Suprapubic skin (tissue), 4 donors: ENCODE measurements at regions not wholly inside any gene's neighbourhood (a gene's known extent, or its start where the extent isn't known, plus 50 kb on each side); places are given as distances from the start of the nearest gene placed in this dataset.

Experiments
- DNase-seq, 2 donors: peaks; one replicate each; pipeline ENCODE4 v3.0.0-alpha.2; 2019; ENCODE audit warnings: low spot score in 2 of 2
- H3K27ac ChIP-seq: fragments of 200-600 bp; sonication (generic); one replicate; pipeline ENCODE4 v1.5.1; 2019
- H3K27me3 ChIP-seq: fragments of 200-600 bp; sonication (generic); one replicate; pipeline ENCODE4 v1.5.1; 2019
- H3K36me3 ChIP-seq: fragments of 200-600 bp; sonication (generic); one replicate; pipeline ENCODE4 v1.5.1; 2019
- H3K4me1 ChIP-seq: fragments of 200-600 bp; sonication (generic); one replicate; pipeline ENCODE4 v1.5.1; 2019
- H3K4me3 ChIP-seq: fragments of 200-600 bp; sonication (generic); one replicate; pipeline ENCODE4 v1.5.1; 2019; ENCODE audit warnings: mild to moderate bottlenecking
- H3K9me3 ChIP-seq: fragments of 200-600 bp; sonication (generic); one replicate; pipeline ENCODE4 v1.5.1; 2019
- EP300 ChIP-seq: sonication (generic); formaldehyde crosslinking; IDR thresholded peaks from one replicate; pipeline ENCODE4 v1.6.1; 2017; ENCODE audit warnings: antibody characterized with exemption
- POLR2A ChIP-seq, 2 donors: fragments of 450-650 bp; IDR thresholded peaks; one replicate each; pipeline ENCODE4 v1.6.1; 2017; ENCODE audit warnings: antibody characterized with exemption in 2 of 2, mild to moderate bottlenecking in 2 of 2, moderate library complexity in 2 of 2
- POLR2AphosphoS5 ChIP-seq, 3 donors: sonication (generic); formaldehyde crosslinking; IDR thresholded peaks; one replicate each; pipeline ENCODE4 v1.6.1; 2017; ENCODE audit warnings: antibody characterized with exemption in 3 of 3
- WGBS: methylation state at CpG from one replicate; pipeline ENCODE4 v1.1.5; 2018; 5-methylcytosine and 5-hydroxymethylcytosine counted together
- TF ChIP-seq, protein P1 (sequence below), 2 donors: fragments of 200-600 bp in 1 of 2; fragments of 450-650 bp in 1 of 2; sonication (generic) in 1 of 2; IDR thresholded peaks; one replicate each; pipeline ENCODE4 v1.5.1; 2016 to 2019; ENCODE audit warnings: antibody characterized with exemption in 2 of 2, mild to moderate bottlenecking in 1 of 2, moderate library complexity in 1 of 2

DNA sequence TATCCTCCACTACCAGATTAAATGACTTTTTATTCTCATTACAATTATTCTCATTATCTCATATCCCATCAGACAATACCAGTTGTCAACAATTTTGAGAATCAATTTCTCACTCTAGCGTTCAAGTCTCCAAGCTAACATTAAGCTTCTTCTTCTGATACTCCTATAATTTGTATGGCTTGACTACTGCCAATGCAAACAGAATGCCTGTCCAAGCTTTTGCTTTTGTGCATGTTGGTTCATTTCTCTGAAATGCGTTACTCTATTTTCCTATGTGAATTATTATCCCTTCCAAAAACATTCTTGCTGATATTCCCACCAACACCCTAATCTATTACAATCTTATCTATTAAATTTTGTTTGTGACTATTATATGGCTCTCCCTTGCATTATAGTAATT is 1602.3 kb downstream of the C4orf33 start:
- 81% methylated on average over 2 of the region's 2 CpGs for WGBS
- TF ChIP-seq POLR2A (IDR thresholded peaks at IDR 0.05) (no peak), POLR2AphosphoS5 (IDR thresholded peaks at IDR 0.05) (no peak), EP300 (no peak)
- TF ChIP-seq, protein P1, sequence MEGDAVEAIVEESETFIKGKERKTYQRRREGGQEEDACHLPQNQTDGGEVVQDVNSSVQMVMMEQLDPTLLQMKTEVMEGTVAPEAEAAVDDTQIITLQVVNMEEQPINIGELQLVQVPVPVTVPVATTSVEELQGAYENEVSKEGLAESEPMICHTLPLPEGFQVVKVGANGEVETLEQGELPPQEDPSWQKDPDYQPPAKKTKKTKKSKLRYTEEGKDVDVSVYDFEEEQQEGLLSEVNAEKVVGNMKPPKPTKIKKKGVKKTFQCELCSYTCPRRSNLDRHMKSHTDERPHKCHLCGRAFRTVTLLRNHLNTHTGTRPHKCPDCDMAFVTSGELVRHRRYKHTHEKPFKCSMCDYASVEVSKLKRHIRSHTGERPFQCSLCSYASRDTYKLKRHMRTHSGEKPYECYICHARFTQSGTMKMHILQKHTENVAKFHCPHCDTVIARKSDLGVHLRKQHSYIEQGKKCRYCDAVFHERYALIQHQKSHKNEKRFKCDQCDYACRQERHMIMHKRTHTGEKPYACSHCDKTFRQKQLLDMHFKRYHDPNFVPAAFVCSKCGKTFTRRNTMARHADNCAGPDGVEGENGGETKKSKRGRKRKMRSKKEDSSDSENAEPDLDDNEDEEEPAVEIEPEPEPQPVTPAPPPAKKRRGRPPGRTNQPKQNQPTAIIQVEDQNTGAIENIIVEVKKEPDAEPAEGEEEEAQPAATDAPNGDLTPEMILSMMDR (IDR thresholded peaks at IDR 0.05): no peak

DNA sequence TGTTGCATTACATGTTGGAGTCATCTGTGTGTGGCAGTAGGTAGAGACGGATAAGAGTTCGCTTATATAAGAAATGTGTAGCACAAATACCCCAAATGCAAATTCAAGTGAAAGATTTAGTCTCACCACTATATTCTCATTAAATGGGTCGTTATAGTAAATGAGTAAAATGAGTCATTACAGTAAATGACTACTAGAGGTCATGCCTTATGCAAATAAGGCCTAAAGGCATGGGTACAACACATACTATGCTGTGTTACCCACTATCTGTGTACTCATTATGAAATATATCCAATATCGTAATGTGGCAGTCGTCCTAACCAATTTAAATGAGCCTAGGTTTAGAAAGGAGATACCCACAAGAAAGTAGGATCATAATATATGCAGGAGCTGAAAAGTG is 1603.1 kb downstream of the C4orf33 start:
- Histone ChIP-seq H3K4me3 (no peak overlapping the region), H3K27ac (no peak overlapping the region), H3K36me3 (no peaks in the 10 kb centered on the region), H3K27me3 (no peaks in the 10 kb centered on the region), H3K4me1 (no peaks in the 10 kb centered on the region), H3K9me3 (no peaks in the 10 kb centered on the region)
- 64% methylated on average over 4 of the region's 5 CpGs for WGBS
- DNase-seq: no peak
- TF ChIP-seq POLR2AphosphoS5 (IDR thresholded peaks at IDR 0.05) (no peak), POLR2A (IDR thresholded peaks at IDR 0.05) (no peak), EP300 (no peak)
- TF ChIP-seq, protein P1 (IDR thresholded peaks at IDR 0.05): no peak

More for the DNA sequence above, 1602.3 kb downstream of the C4orf33 start:
- Histone ChIP-seq H3K27me3 (no peaks in the 10 kb centered on the region), H3K4me1 (no peaks in the 10 kb centered on the region), H3K27ac (no peak overlapping the region), H3K36me3 (no peaks in the 10 kb centered on the region), H3K4me3 (no peak overlapping the region), H3K9me3 (no peaks in the 10 kb centered on the region)
- no peak for DNase-seq

DNA sequence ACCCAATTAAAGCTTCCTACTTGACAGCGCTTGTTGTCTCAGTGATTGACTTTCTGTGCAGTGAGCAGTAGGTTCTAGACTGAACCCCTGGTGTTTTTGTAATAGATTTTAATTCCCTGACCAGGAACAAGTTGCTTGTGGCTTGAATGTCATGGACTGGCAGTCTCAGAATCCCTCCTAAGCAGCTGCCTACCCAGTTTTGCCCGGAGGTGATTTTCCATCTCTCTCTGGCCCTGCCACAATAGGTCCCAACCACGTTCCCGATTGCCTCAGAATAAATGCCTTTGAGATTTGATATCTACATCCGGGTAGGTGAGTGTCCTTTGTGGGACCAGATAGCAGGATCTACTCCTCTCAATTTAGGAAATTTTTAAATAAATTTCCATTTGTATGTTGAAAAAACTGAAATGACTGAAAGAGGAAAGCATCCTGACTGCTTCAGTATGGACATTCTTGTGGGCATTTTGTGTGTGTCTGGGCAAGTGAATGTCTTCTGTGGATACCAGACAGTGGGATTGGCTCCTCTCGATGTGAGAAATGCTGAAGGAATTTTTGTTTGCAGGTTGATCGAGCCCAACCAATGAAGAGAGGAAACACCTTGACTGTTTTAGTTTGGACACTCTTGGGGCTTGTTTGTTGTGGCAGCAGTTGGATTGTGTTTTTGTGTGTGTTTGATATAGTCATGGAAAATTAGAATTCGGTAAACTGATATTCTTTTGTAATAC is 1607.4 kb downstream of the C4orf33 start:
- no peaks in the 10 kb centered on the region for H3K9me3 ChIP-seq
- DNase-seq: no peak
- no peaks in the 10 kb centered on the region for H3K36me3 ChIP-seq
- no peak overlapping the region for H3K27ac ChIP-seq
- H3K27me3 ChIP-seq: no peaks in the 10 kb centered on the region
- no peak overlapping the region for H3K4me3 ChIP-seq
- no peaks in the 10 kb centered on the region for H3K4me1 ChIP-seq
- TF ChIP-seq, protein P1 (IDR thresholded peaks at IDR 0.05): no peak
- no peak for TF ChIP-seq EP300
- no peak for TF ChIP-seq POLR2AphosphoS5 (IDR thresholded peaks at IDR 0.05)
- no peak for TF ChIP-seq POLR2A (IDR thresholded peaks at IDR 0.05)
- 81% methylated on average over 8 of the region's 8 CpGs for WGBS

DNA sequence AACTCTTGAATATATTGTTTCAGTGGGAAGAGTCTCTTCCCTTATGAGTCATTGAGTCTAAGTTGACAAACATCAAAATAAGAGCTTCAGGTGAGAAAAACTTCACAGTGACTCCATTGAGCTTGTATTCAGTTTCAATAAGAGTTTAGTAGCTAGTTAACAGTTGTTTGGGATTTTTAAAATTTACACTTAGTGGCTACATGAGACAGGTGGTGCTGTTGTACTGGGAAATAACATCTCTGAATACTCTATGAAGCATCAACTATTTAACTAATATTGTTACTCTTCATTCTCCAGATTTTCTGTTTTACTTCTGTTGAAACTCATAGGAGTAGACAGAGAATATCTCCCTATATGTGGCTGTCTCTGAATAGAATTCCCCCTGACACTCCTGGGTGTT is 1609.1 kb downstream of the C4orf33 start:
- no peak for DNase-seq
- Histone ChIP-seq H3K4me3 (no peak overlapping the region), H3K27ac (no peak overlapping the region), H3K9me3 (no peaks in the 10 kb centered on the region), H3K4me1 (no peaks in the 10 kb centered on the region), H3K36me3 (no peaks in the 10 kb centered on the region), H3K27me3 (no peaks in the 10 kb centered on the region)
- TF ChIP-seq, protein P1 (IDR thresholded peaks at IDR 0.05): no peak
- TF ChIP-seq POLR2A (IDR thresholded peaks at IDR 0.05) (no peak), POLR2AphosphoS5 (IDR thresholded peaks at IDR 0.05) (no peak), EP300 (no peak)

DNA sequence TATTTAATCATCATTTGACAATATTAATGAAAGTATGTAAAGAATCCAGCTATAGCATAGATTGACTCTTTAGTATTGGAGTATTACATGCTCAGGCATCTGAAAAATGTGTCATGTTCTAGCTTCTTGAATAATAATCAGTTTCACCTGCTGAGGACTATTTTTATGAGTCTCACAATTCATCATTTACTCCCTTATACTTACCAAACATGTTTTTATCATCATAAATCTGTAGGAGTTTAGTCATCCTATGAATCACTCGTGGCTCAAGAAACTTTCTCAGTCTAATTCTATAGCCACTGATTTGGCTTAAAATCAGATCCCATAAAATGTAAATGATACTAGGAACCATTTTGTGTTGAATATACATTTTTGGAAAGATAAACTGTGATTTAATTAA is 1616.1 kb downstream of the C4orf33 start:
- no peaks in the 10 kb centered on the region for H3K9me3 ChIP-seq
- H3K27me3 ChIP-seq: no peaks in the 10 kb centered on the region
- TF ChIP-seq EP300 (no peak), POLR2AphosphoS5 (IDR thresholded peaks at IDR 0.05) (no peak), POLR2A (IDR thresholded peaks at IDR 0.05) (no peak)
- TF ChIP-seq, protein P1 (IDR thresholded peaks at IDR 0.05): no peak
- no peaks in the 10 kb centered on the region for H3K36me3 ChIP-seq
- no peak overlapping the region for H3K4me3 ChIP-seq
- H3K27ac ChIP-seq: no peak overlapping the region
- no peak for DNase-seq
- WGBS: 44% methylated on average over 1 of the region's 1 CpG
- H3K4me1 ChIP-seq: no peaks in the 10 kb centered on the region
